ENCODE measurements at regions not wholly inside any gene's neighbourhood (a gene's known extent, or its start where the extent isn't known, plus 50 kb on each side); places are given as distances from the start of the nearest gene placed in this dataset.
A peak's percentile ranks its signal among the peaks of the same experiment; 100 is the strongest.

- TF ChIP-seq CTCF (IDR thresholded peaks at IDR 0.05; ENCODE audit: low read depth, low read length), result no peak
- Histone ChIP-seq H3K4me1 (no peaks in the 10 kb centered on the region), H3K9me3 (no peaks in the 10 kb centered on the region), H3K4me3 (ENCODE audit: low read depth, low read length) (no peak overlapping the region), H3K27me3 (no peaks in the 10 kb centered on the region), H3K36me3 (no peaks in the 10 kb centered on the region)
- DNase-seq, result no peak
Measured at GRCh38 chr3:174640932-174641331, 218.2 kb upstream of the NAALADL2 start.

- TF ChIP-seq CTCF (IDR thresholded peaks at IDR 0.05; ENCODE audit: low read depth, low read length), result no peak
- Histone ChIP-seq H3K9me3 (no peaks in the 10 kb centered on the region), H3K4me1 (no peaks in the 10 kb centered on the region), H3K36me3 (no peaks in the 10 kb centered on the region), H3K4me3 (ENCODE audit: low read depth, low read length) (no peak overlapping the region), H3K27me3 (no peaks in the 10 kb centered on the region)
- no peak for DNase-seq
Measured at GRCh38 chr3:174644287-174644686, 214.8 kb upstream of the NAALADL2 start.

GRCh38 chr3:174651951-174652350, 207.2 kb upstream of the NAALADL2 start:
- H3K4me1 ChIP-seq, result no peaks in the 10 kb centered on the region
- no peaks in the 10 kb centered on the region for H3K36me3 ChIP-seq
- no peaks in the 10 kb centered on the region for H3K9me3 ChIP-seq
- TF ChIP-seq CTCF (IDR thresholded peaks at IDR 0.05; ENCODE audit: low read depth, low read length), result no peak
- H3K27me3 ChIP-seq, result no peaks in the 10 kb centered on the region
- no peak overlapping the region for H3K4me3 ChIP-seq (ENCODE audit: low read depth, low read length)
- DNase-seq, result no peak

GRCh38 chr3:174659511-174659910, 199.6 kb upstream of the NAALADL2 start:
- no peaks in the 10 kb centered on the region for H3K36me3 ChIP-seq
- H3K9me3 ChIP-seq, result no peaks in the 10 kb centered on the region
- no peaks in the 10 kb centered on the region for H3K27me3 ChIP-seq
- no peak overlapping the region for H3K4me3 ChIP-seq (ENCODE audit: low read depth, low read length)
- DNase-seq, result peak; percentile 8
- H3K4me1 ChIP-seq, result peaks cover 5% of the 10 kb centered on the region; the same call in 1 of the 2 replicates
- TF ChIP-seq CTCF (IDR thresholded peaks at IDR 0.05; ENCODE audit: low read depth, low read length), result no peak

- H3K27me3 ChIP-seq, result no peaks in the 10 kb centered on the region
- no peak for TF ChIP-seq CTCF (IDR thresholded peaks at IDR 0.05; ENCODE audit: low read depth, low read length)
- H3K36me3 ChIP-seq, result no peaks in the 10 kb centered on the region
- DNase-seq, result no peak
- peaks cover 5% of the 10 kb centered on the region; the same call in 1 of the 2 replicates for H3K4me1 ChIP-seq
- H3K4me3 ChIP-seq (ENCODE audit: low read depth, low read length), result no peak overlapping the region
- H3K9me3 ChIP-seq, result no peaks in the 10 kb centered on the region
Measured at GRCh38 chr3:174662653-174663052, 196.5 kb upstream of the NAALADL2 start.

- no peak for TF ChIP-seq CTCF (IDR thresholded peaks at IDR 0.05; ENCODE audit: low read depth, low read length)
- Histone ChIP-seq H3K4me1 (peaks cover 3% of the 10 kb centered on the region; the same call in 1 of the 2 replicates), H3K9me3 (no peaks in the 10 kb centered on the region), H3K4me3 (ENCODE audit: low read depth, low read length) (no peak overlapping the region), H3K27me3 (no peaks in the 10 kb centered on the region), H3K36me3 (no peaks in the 10 kb centered on the region)
- no peak for DNase-seq
Measured at GRCh38 chr3:174667386-174667785, 191.7 kb upstream of the NAALADL2 start.

Data from BE2C (cell line).